ENCODE measurements at regions not wholly inside any gene's neighbourhood (a gene's known extent, or its start where the extent isn't known, plus 50 kb on each side); places are given as distances from the start of the nearest gene placed in this dataset.

DNA sequence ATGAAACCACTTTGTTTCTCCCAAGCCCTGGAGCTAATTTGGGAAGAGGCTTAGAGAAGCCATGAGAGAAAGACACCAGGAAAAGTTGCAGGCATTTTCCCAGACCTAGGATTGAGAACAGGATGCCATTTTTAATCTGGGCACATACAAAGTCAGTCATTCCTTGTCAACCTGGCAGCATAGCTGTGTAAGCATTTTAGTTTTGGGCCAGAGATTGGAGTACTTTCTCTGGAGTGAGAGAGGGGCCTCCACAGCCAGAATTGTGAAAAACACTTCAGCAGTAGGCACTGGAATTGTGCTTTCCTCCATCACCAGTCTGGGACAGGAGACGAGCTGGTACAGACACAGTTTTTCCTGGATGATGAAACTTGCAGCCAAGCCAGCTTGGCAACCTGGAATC, 390.3 kb upstream of the DMAC1 start:
- H3K4me3 ChIP-seq (ENCODE audit: extremely low read depth in 1 of 4, insufficient read depth in 2 of 4, low read depth in 3 of 4, low read length in 4 of 4), result no peak overlapping the region

More for the DNA sequence above, 390.3 kb upstream of the DMAC1 start:
- Histone ChIP-seq H2BK5ac (ENCODE audit: low read depth, low read length) (no peak overlapping the region), H3K27me3 (replicated peaks in 1 of 4; ENCODE audit: control insufficient read depth in 3 of 4, extremely low read depth in 1 of 4, insufficient read depth in 3 of 4, low read length in 3 of 4) (no peaks in the 10 kb centered on the region), H2AFZ (ENCODE audit: low read length) (no peak overlapping the region), H2BK12ac (ENCODE audit: low read depth, low read length) (no peak overlapping the region), H4K20me1 (replicated peaks in 1 of 2; ENCODE audit: control insufficient read depth in 1 of 2, insufficient read depth in 2 of 2, low read length in 2 of 2) (no peaks in the 10 kb centered on the region), H3K9ac (replicated peaks in 1 of 4; ENCODE audit: extremely low read depth in 1 of 4, low read depth in 3 of 4, low read length in 3 of 4) (no peak overlapping the region), H4K5ac (ENCODE audit: insufficient read length, low read depth, low read length) (no peak overlapping the region), H4K8ac (ENCODE audit: extremely low read depth, insufficient read depth, low read length) (no peak overlapping the region), H3K56ac (replicated peaks; ENCODE audit: insufficient read length, low read depth, low read length) (no peak overlapping the region), H3K4me2 (ENCODE audit: insufficient read depth in 1 of 2, low read depth in 2 of 2, low read length in 2 of 2) (no peak overlapping the region), H4K91ac (replicated peaks; ENCODE audit: insufficient read length, low read length) (no peak overlapping the region), H3K79me2 (ENCODE audit: control insufficient read depth in 1 of 2, insufficient read depth in 2 of 2, low read length in 2 of 2) (no peaks in the 10 kb centered on the region), H2AK5ac (ENCODE audit: low read depth, low read length) (no peak overlapping the region), H2BK15ac (ENCODE audit: low read length) (no peak overlapping the region), H3K23me2 (ENCODE audit: low read depth, low read length) (no peaks in the 10 kb centered on the region), H2BK120ac (replicated peaks; ENCODE audit: low read depth, low read length) (no peak overlapping the region), H3K4me1 (replicated peaks in 1 of 4; ENCODE audit: control insufficient read depth in 3 of 4, insufficient read depth in 4 of 4, low read length in 3 of 4) (no peaks in the 10 kb centered on the region), H3K9me3 (ENCODE audit: insufficient read depth in 2 of 2, low read depth in 1 of 2, low read length in 1 of 2) (no peaks in the 10 kb centered on the region), H2BK20ac (ENCODE audit: low read length) (no peak overlapping the region), H3K18ac (ENCODE audit: extremely low read depth, low read length) (no peak overlapping the region), H3K4ac (replicated peaks; ENCODE audit: insufficient read length, low read depth, low read length) (no peak overlapping the region), H3K14ac (ENCODE audit: insufficient read length) (no peak overlapping the region), H3K27ac (ENCODE audit: low read depth, low read length) (no peak overlapping the region), H3K36me3 (ENCODE audit: control insufficient read depth in 2 of 4, insufficient read depth in 4 of 4, low read length in 3 of 4) (no peaks in the 10 kb centered on the region), H3K23ac (ENCODE audit: insufficient read length) (no peak overlapping the region), H3K79me1 (ENCODE audit: low read depth, low read length) (no peaks in the 10 kb centered on the region; the same call in 1 of the 2 replicates)
- ChIA-PET CTCF (ENCODE audit: partially characterized antibody) (interaction anchor here (0.6 kb wide), 2 partner anchors 8 to 55 kb away, joined by 3 to 4 read pairs; no protein-coding TSS in a partner anchor), POLR2A (ENCODE audit: partially characterized antibody) (no interaction called here)
- TF ChIP-seq SAP30 (IDR thresholded peaks at IDR 0.05; ENCODE audit: insufficient read depth, insufficient replicate concordance, low read length) (no peak), CBX8 (IDR thresholded peaks at IDR 0.05; ENCODE audit: borderline replicate concordance, low read depth, low read length) (no peak), RBBP5 (IDR thresholded peaks at IDR 0.05; ENCODE audit: borderline replicate concordance, low read depth, low read length) (no peak), SIN3A (conservative IDR thresholded peaks at IDR 0.05 in 1 of 2, IDR thresholded peaks at IDR 0.05 in 1 of 2; ENCODE audit: low read depth in 1 of 2, low read length in 2 of 2) (no peak), TAF1 (IDR thresholded peaks at IDR 0.05; ENCODE audit: low read depth, low read length) (no peak), PHF8 (conservative IDR thresholded peaks at IDR 0.05; ENCODE audit: low read depth, low read length) (no peak), CHD2 (IDR thresholded peaks at IDR 0.05; ENCODE audit: low read length) (no peak), RXRA (IDR thresholded peaks at IDR 0.05; ENCODE audit: insufficient read depth, low read depth, low read length) (no peak), POU5F1 (IDR thresholded peaks at IDR 0.05; ENCODE audit: low read depth, low read length) (no peak), TCF12 (IDR thresholded peaks at IDR 0.05; ENCODE audit: low read depth, low read length) (no peak), SRF (IDR thresholded peaks at IDR 0.05; ENCODE audit: low read depth, low read length) (no peak)
- TF ChIP-seq, protein P1, sequence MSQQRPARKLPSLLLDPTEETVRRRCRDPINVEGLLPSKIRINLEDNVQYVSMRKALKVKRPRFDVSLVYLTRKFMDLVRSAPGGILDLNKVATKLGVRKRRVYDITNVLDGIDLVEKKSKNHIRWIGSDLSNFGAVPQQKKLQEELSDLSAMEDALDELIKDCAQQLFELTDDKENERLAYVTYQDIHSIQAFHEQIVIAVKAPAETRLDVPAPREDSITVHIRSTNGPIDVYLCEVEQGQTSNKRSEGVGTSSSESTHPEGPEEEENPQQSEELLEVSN (IDR thresholded peaks at IDR 0.05), result no peak
- DNase-seq (ENCODE audit: low read depth in 1 of 2, low spot score in 2 of 2) (no peak), FAIRE-seq (no peak)
- 93% methylated on average over 1 of the region's 1 CpG; no CpG with 5 or more reads in 1 of the 2 experiments for WGBS, 2 experiments (ENCODE audit: extremely low coverage in 1 of 2, insufficient coverage in 1 of 2, insufficient read length in 1 of 2, insufficient replicate concordance in 2 of 2, low coverage in 1 of 2, low lambda C conversion rate in 2 of 2, missing lambda C conversion rate in 1 of 2)
